Nephron (organoid): ENCODE measurements at regions not wholly inside any gene's neighbourhood (a gene's known extent, or its start where the extent isn't known, plus 50 kb on each side); places are given as distances from the start of the nearest gene placed in this dataset.

Source experiments
- H3K27ac Mint-ChIP-seq, 3 experiments: 2 replicates each; pipeline ENCODE4 v1.8.0; 2020; ENCODE audit warnings: mixed read lengths in 3 of 3, mild to moderate bottlenecking in 2 of 3, moderate library complexity in 1 of 3
- H3K27me3 Mint-ChIP-seq: 2 replicates; pipeline ENCODE4 v1.8.0; 2021; ENCODE audit warnings: low read depth, mild to moderate bottlenecking, moderate library complexity, mixed read lengths
- H3K36me3 Mint-ChIP-seq: 2 replicates; pipeline ENCODE4 v1.8.0; 2020; ENCODE audit warnings: low read depth, mixed read lengths
- H3K4me1 Mint-ChIP-seq: 2 replicates; pipeline ENCODE4 v1.8.0; 2020; ENCODE audit warnings: mixed read lengths
- H3K4me3 Mint-ChIP-seq, 3 experiments: 2 replicates each; pipeline ENCODE4 v1.8.0; 2020; ENCODE audit warnings: mild to moderate bottlenecking in 3 of 3, mixed read lengths in 3 of 3, moderate library complexity in 2 of 3
- H3K9me3 Mint-ChIP-seq: 2 replicates; pipeline ENCODE4 v1.8.0; 2020; ENCODE audit warnings: mixed read lengths
- CTCF ChIP-seq, 3 experiments: fragments of 200-600 bp; sonication (generic); IDR thresholded peaks; one replicate each; pipeline ENCODE4 v1.5.0; 2021; ENCODE audit warnings: antibody characterized with exemption in 3 of 3; ENCODE audit not compliant: unreplicated experiment in 3 of 3

GRCh38 chr2:5898667-5899066, 206.5 kb downstream of the SOX11 start:
- TF ChIP-seq CTCF (IDR thresholded peaks at IDR 0.05; ENCODE audit: unreplicated experiment in 3 of 3), result no peak
- H3K36me3 Mint-ChIP-seq, result no peaks in the 10 kb centered on the region
- no peak overlapping the region for H3K4me3 Mint-ChIP-seq
- H3K4me1 Mint-ChIP-seq, result no peaks in the 10 kb centered on the region
- no peaks in the 10 kb centered on the region for H3K27me3 Mint-ChIP-seq
- H3K9me3 Mint-ChIP-seq, result peaks cover 3% of the 10 kb centered on the region
- H3K27ac Mint-ChIP-seq, result no peak overlapping the region

- H3K9me3 Mint-ChIP-seq, result no peaks in the 10 kb centered on the region
- TF ChIP-seq CTCF (IDR thresholded peaks at IDR 0.05; ENCODE audit: unreplicated experiment in 3 of 3), result no peak
- no peaks in the 10 kb centered on the region for H3K36me3 Mint-ChIP-seq
- H3K4me3 Mint-ChIP-seq, result no peak overlapping the region
- no peak overlapping the region for H3K27ac Mint-ChIP-seq
- H3K27me3 Mint-ChIP-seq, result no peaks in the 10 kb centered on the region
- no peaks in the 10 kb centered on the region for H3K4me1 Mint-ChIP-seq
Observed at GRCh38 chr2:5905661-5906060, 213.5 kb downstream of the SOX11 start.

- H3K27ac Mint-ChIP-seq, result no peak overlapping the region
- no peak for TF ChIP-seq CTCF (IDR thresholded peaks at IDR 0.05; ENCODE audit: unreplicated experiment in 3 of 3)
- no peaks in the 10 kb centered on the region for H3K36me3 Mint-ChIP-seq
- no peak overlapping the region for H3K4me3 Mint-ChIP-seq
- H3K4me1 Mint-ChIP-seq, result peaks cover 11% of the 10 kb centered on the region
- no peaks in the 10 kb centered on the region for H3K9me3 Mint-ChIP-seq
- no peaks in the 10 kb centered on the region for H3K27me3 Mint-ChIP-seq
Observed at GRCh38 chr2:5908071-5908470, 215.9 kb downstream of the SOX11 start.

- Mint-ChIP-seq H3K9me3 (peaks cover 6% of the 10 kb centered on the region), H3K27me3 (no peaks in the 10 kb centered on the region), H3K4me1 (peaks cover 32% of the 10 kb centered on the region), H3K4me3 (no peak overlapping the region), H3K27ac (peak overlapping the region in 2 of 3 experiments; percentile 58 to 74), H3K36me3 (peaks cover 1% of the 10 kb centered on the region)
- TF ChIP-seq CTCF (IDR thresholded peaks at IDR 0.05; ENCODE audit: unreplicated experiment in 3 of 3), result no peak
Observed at GRCh38 chr2:5911718-5912117, 219.5 kb downstream of the SOX11 start.

- Mint-ChIP-seq H3K4me3 (no peak overlapping the region), H3K27ac (peak overlapping the region in 1 of 3 experiments; percentile 20), H3K36me3 (peaks cover 3% of the 10 kb centered on the region), H3K9me3 (peaks cover 12% of the 10 kb centered on the region), H3K27me3 (no peaks in the 10 kb centered on the region), H3K4me1 (peaks cover 32% of the 10 kb centered on the region)
- no peak for TF ChIP-seq CTCF (IDR thresholded peaks at IDR 0.05; ENCODE audit: unreplicated experiment in 3 of 3)
Observed at GRCh38 chr2:5913711-5914395, 221.7 kb downstream of the SOX11 start.
